HCT116 (cell line): ENCODE measurements at regions not wholly inside any gene's neighbourhood (a gene's known extent, or its start where the extent isn't known, plus 50 kb on each side); places are given as distances from the start of the nearest gene placed in this dataset.

Experiments
- ATAC-seq: fragments of 200-7000 bp; cut with Tn5 transposase; 2 replicates; pipeline ENCODE4 v1.9.1; 2020; ENCODE audit warnings: mild to moderate bottlenecking, moderate library complexity
- BruUV-seq: library from RNA; stranded (reverse); fragments of 400-500 nt; replicated peaks from 2 replicates; lab custom pipeline; 2021; lab: Mats Ljungman, UMichigan
- CTCF ChIA-PET: fragments of 300-600 bp; sonication (Branson Sonifier 250); formaldehyde crosslinking; loops from one replicate; lab custom pipeline; 2021; ENCODE audit warnings: antibody characterized with exemption; lab: Charles Lee
- POLR2A ChIA-PET: fragments of 300-600, 350-600 bp; sonication (Branson Sonifier 250); formaldehyde crosslinking; loops from one replicate; lab custom pipeline; 2021; ENCODE audit warnings: antibody characterized with exemption; lab: Charles Lee
- RAD21 ChIA-PET, 2 experiments: fragments of 300-600 bp; sonication (Branson Sonifier 250); formaldehyde crosslinking; loops; one replicate each; lab custom pipeline; 2023; ENCODE audit warnings: low total read pairs in 2 of 2; ENCODE audit not compliant: uncharacterized antibody in 2 of 2, unreplicated experiment in 2 of 2, low non-redundant PET in 1 of 2; lab: Charles Lee
- DNase-seq: peaks from one replicate; pipeline ENCODE4 v3.0.0-alpha.2; 2010; ENCODE audit warnings: low read depth, low spot score
- H2AFZ ChIP-seq: fragments of 200-600 bp; shearing (Covaris generic), sonication (generic); 2 replicates; pipeline ENCODE4 v1.6.1; 2017; ENCODE audit warnings: low read depth, mixed run types, mixed read lengths, antibody characterized with exemption, low read length; ENCODE audit not compliant: poor library complexity, severe bottlenecking
- H3K27ac ChIP-seq: 2 replicates; pipeline ENCODE4 v1.5.1; 2012; ENCODE audit warnings: low read depth, low read length
- H3K27me3 ChIP-seq: fragments of 200-600 bp; sonication (generic); 2 replicates; pipeline ENCODE4 v1.6.1; 2016; ENCODE audit warnings: mixed run types, low read length, mixed read lengths; ENCODE audit not compliant: insufficient read depth
- H3K36me3 ChIP-seq, 2 experiments: fragments of 200-500 bp in 1 of 2; fragments of 200-600 bp in 1 of 2; sonication (Bioruptor generic) in 1 of 2; sonication (generic) in 1 of 2; 2 replicates each; pipeline versions ENCODE4 v1.5.1 to v1.6.1; 2014 to 2016; ENCODE audit warnings: low read length in 2 of 2, inconsistent platforms in 1 of 2, mixed read lengths in 1 of 2, mixed run types in 1 of 2; ENCODE audit not compliant: insufficient read depth in 2 of 2, control insufficient read depth in 1 of 2
- H3K4me1 ChIP-seq, 2 experiments: fragments of 200-600 bp in 1 of 2; sonication (generic) in 1 of 2; 2 replicates each; pipeline versions ENCODE4 v1.5.1 to v1.6.1; 2012 to 2017; ENCODE audit warnings: low read length in 2 of 2, inconsistent platforms in 1 of 2, mild to moderate bottlenecking in 1 of 2, mixed read lengths in 1 of 2, mixed run types in 1 of 2, moderate library complexity in 1 of 2; ENCODE audit not compliant: insufficient read depth in 2 of 2, control insufficient read depth in 1 of 2
- H3K4me2 ChIP-seq: fragments of 200-600 bp; sonication (generic); 2 replicates; pipeline ENCODE4 v1.6.1; 2017; ENCODE audit warnings: mixed run types, low read length, mixed read lengths
- H3K4me3 ChIP-seq, 2 experiments: fragments of 200-600 bp in 1 of 2; sonication (generic) in 1 of 2; replicated peaks in 1 of 2; 2 replicates each; pipeline ENCODE4 v1.5.1; 2011 to 2016; ENCODE audit warnings: low read length in 2 of 2, control low read depth in 1 of 2, low read depth in 1 of 2, mild to moderate bottlenecking in 1 of 2, mixed read lengths in 1 of 2, mixed run types in 1 of 2
- H3K79me2 ChIP-seq: fragments of 200-600 bp; sonication (generic); 2 replicates; pipeline ENCODE4 v1.6.1; 2017; ENCODE audit warnings: mild to moderate bottlenecking, mixed run types, low read length, moderate library complexity, mixed read lengths; ENCODE audit not compliant: insufficient read depth
- H3K9ac ChIP-seq: fragments of 200-600 bp; sonication (generic); 2 replicates; pipeline ENCODE4 v1.6.1; 2016; ENCODE audit warnings: low read length, mixed read lengths
- H3K9me2 ChIP-seq: fragments of 200-600 bp; sonication (generic), shearing (Covaris generic); 2 replicates; pipeline ENCODE4 v1.6.1; 2017; ENCODE audit warnings: mixed run types, mild to moderate bottlenecking, moderate library complexity; ENCODE audit not compliant: insufficient read depth
- H3K9me3 ChIP-seq, 2 experiments: fragments of 200-500 bp in 1 of 2; fragments of 200-600 bp in 1 of 2; sonication (Bioruptor generic) in 1 of 2; sonication (generic) in 1 of 2; 2 replicates each; pipeline ENCODE4 v1.6.1; 2014 to 2017; ENCODE audit warnings: low read length in 2 of 2, mixed read lengths in 2 of 2, inconsistent platforms in 1 of 2, low read depth in 1 of 2, mild to moderate bottlenecking in 1 of 2, mixed run types in 1 of 2, moderate library complexity in 1 of 2; ENCODE audit not compliant: control insufficient read depth in 1 of 2, insufficient read depth in 1 of 2
- H4K20me1 ChIP-seq: fragments of 200-600 bp; sonication (generic), shearing (Covaris generic); 2 replicates; pipeline ENCODE4 v1.6.1; 2017; ENCODE audit warnings: mixed run types, mild to moderate bottlenecking, moderate library complexity; ENCODE audit not compliant: insufficient read depth
- RAD21 ChIP-seq: IDR thresholded peaks from 2 replicates; pipeline ENCODE4 v1.6.1; 2012; ENCODE audit warnings: low read depth, mild to moderate bottlenecking
- SP1 ChIP-seq: IDR thresholded peaks from 2 replicates; pipeline ENCODE4 v1.6.1; 2012; ENCODE audit warnings: low read depth
- SRF ChIP-seq: IDR thresholded peaks from 2 replicates; pipeline ENCODE4 v1.6.1; 2012; ENCODE audit warnings: low read depth
- ZFX ChIP-seq: fragments of 450-650 bp; IDR thresholded peaks from 2 replicates; pipeline ENCODE4 v1.6.1; 2017
- ZNF274 ChIP-seq: fragments of 200-500 bp; sonication (Bioruptor generic); IDR thresholded peaks from 2 replicates; pipeline ENCODE4 v1.6.1; 2014; ENCODE audit warnings: mild to moderate bottlenecking, low read depth, low read length, inconsistent platforms
- intact Hi-C: fragments of 100-400 bp; cut with micrococcal nuclease; formaldehyde crosslinking; loops from 2 replicates; pipeline ENCODE4 v1.10.0; 2022
- TF ChIP-seq, protein P1 (sequence below): IDR thresholded peaks from 2 replicates; pipeline ENCODE4 v1.6.1; 2011; ENCODE audit warnings: mild to moderate bottlenecking, low read length, moderate library complexity; ENCODE audit not compliant: insufficient replicate concordance; ENCODE audit errors: extremely low read depth
- TF ChIP-seq, protein P2 (sequence below), 3 experiments: fragments of 200-600 bp in 1 of 3; sonication (generic) in 1 of 3; IDR thresholded peaks in 2 of 3; conservative IDR thresholded peaks in 1 of 3; 2 replicates each; pipeline ENCODE4 v1.5.1; 2012 to 2017; ENCODE audit warnings: low read depth in 2 of 3, low read length in 2 of 3, antibody characterized with exemption in 1 of 3, borderline replicate concordance in 1 of 3, control low read depth in 1 of 3, mild to moderate bottlenecking in 1 of 3, mixed read lengths in 1 of 3, mixed run types in 1 of 3, moderate library complexity in 1 of 3; ENCODE audit not compliant: insufficient read depth in 1 of 3

DNA sequence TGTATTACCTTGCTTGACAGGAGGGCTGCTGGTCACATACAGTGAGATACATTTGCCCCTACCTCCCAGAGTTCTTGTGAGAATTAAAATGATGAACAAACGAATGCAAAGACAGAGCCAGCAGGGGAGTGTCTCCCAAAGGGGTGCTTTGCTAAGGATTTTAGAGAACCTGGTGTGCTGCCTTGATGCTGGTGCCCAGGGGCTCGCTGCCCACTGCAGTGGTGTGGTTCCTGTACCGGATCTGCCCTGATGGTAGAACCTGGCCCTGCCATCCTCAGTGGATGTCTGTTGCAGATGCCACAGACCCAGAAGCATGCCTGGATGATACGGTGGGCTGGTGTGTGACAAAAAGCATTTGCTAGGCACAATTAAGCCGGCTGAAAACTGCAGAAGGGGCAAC lies 414.8 kb upstream of the HS6ST1 start (continued):
- no peak for TF ChIP-seq SP1
- TF ChIP-seq SRF = no peak
- no peak for TF ChIP-seq ZNF274
- no peak for TF ChIP-seq RAD21
- TF ChIP-seq, protein P1, sequence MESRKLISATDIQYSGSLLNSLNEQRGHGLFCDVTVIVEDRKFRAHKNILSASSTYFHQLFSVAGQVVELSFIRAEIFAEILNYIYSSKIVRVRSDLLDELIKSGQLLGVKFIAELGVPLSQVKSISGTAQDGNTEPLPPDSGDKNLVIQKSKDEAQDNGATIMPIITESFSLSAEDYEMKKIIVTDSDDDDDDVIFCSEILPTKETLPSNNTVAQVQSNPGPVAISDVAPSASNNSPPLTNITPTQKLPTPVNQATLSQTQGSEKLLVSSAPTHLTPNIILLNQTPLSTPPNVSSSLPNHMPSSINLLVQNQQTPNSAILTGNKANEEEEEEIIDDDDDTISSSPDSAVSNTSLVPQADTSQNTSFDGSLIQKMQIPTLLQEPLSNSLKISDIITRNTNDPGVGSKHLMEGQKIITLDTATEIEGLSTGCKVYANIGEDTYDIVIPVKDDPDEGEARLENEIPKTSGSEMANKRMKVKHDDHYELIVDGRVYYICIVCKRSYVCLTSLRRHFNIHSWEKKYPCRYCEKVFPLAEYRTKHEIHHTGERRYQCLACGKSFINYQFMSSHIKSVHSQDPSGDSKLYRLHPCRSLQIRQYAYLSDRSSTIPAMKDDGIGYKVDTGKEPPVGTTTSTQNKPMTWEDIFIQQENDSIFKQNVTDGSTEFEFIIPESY = no peak
- TF ChIP-seq ZFX = no peak

DNA sequence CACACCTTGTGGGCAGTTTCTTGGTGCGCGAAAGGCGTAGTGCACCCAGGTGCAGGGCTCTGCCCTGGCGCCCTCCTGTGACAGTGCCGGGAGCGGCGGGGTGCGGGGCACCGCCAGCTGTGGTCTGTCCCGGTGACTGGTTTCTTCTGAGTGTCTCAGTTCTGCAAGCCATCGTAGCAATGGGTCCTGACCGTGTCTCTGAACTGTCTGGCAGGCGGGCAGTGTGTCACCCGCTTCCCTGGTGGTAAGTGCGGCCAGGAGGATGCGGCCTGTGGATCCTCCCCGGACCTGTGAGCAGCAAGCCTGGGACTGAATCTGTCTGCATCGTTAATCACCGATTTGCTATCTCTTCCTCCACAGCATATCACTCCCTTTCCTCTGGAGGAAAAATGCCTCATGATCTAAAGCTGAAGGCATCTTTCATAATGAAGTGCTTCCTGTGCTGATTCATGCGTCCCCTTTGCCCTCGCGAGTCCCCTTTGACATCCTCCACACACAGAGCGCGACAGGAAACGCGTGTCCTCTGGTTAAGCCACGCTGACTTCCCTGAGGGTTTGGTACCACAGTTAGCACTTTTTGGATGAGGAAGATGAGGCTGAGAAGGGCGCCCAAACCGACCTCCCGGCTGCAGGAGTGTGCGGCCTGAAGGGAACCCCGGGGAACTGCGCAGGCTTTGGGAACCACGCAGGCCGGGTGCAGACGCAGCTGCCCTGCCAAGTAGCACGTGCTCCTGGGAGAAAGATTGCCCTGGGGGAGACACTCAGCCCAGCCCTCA lies 416.0 kb upstream of the HS6ST1 start:
- CTCF ChIA-PET = no interaction called here

More for the DNA sequence above, 416.0 kb upstream of the HS6ST1 start:
- Histone ChIP-seq H3K79me2 (no peaks in the 10 kb centered on the region), H3K4me2 (no peak overlapping the region), H3K9ac (no peak overlapping the region), H3K27me3 (no peaks in the 10 kb centered on the region), H4K20me1 (no peaks in the 10 kb centered on the region), H3K9me2 (no peaks in the 10 kb centered on the region)
- RAD21 ChIA-PET = no interaction called here
- ATAC-seq = 0 out of 2 replicates have a peak, but pooled peaks have one; percentile 34
- no peak for TF ChIP-seq ZNF274
- TF ChIP-seq, protein P2, sequence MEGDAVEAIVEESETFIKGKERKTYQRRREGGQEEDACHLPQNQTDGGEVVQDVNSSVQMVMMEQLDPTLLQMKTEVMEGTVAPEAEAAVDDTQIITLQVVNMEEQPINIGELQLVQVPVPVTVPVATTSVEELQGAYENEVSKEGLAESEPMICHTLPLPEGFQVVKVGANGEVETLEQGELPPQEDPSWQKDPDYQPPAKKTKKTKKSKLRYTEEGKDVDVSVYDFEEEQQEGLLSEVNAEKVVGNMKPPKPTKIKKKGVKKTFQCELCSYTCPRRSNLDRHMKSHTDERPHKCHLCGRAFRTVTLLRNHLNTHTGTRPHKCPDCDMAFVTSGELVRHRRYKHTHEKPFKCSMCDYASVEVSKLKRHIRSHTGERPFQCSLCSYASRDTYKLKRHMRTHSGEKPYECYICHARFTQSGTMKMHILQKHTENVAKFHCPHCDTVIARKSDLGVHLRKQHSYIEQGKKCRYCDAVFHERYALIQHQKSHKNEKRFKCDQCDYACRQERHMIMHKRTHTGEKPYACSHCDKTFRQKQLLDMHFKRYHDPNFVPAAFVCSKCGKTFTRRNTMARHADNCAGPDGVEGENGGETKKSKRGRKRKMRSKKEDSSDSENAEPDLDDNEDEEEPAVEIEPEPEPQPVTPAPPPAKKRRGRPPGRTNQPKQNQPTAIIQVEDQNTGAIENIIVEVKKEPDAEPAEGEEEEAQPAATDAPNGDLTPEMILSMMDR (IDR thresholded peaks at IDR 0.05 in 2 of 3, conservative IDR thresholded peaks at IDR 0.05 in 1 of 3; ENCODE audit: borderline replicate concordance in 1 of 3, insufficient read depth in 1 of 3, low read depth in 2 of 3, low read length in 2 of 3) = peak in 1 of 3 experiments; percentile 3; a peak in 1 of 6 replicates
- TF ChIP-seq, all 23 proteins: peak for 1
- 0 out of 4 replicates have a peak, but pooled peaks cover 0 to 2% of the 10 kb centered on the region in 2 experiments for H3K9me3 ChIP-seq
- H3K4me1 ChIP-seq = no peaks in the 10 kb centered on the region
- DNase-seq = no peak
- H2AFZ ChIP-seq = no peak overlapping the region
- H3K27ac ChIP-seq = no peak overlapping the region
- POLR2A ChIA-PET = no interaction called here
- no TSS peak for BruUV-seq
- no peak overlapping the region for H3K4me3 ChIP-seq
- no peaks in the 10 kb centered on the region for H3K36me3 ChIP-seq
- intact Hi-C loops = loop anchor here (5.0 kb wide), 1 partner anchor 1188 kb away; no protein-coding TSS in a partner anchor
